ENCODE measurements at regions not wholly inside any gene's neighbourhood (a gene's known extent, or its start where the extent isn't known, plus 50 kb on each side); places are given as distances from the start of the nearest gene placed in this dataset.

DNA sequence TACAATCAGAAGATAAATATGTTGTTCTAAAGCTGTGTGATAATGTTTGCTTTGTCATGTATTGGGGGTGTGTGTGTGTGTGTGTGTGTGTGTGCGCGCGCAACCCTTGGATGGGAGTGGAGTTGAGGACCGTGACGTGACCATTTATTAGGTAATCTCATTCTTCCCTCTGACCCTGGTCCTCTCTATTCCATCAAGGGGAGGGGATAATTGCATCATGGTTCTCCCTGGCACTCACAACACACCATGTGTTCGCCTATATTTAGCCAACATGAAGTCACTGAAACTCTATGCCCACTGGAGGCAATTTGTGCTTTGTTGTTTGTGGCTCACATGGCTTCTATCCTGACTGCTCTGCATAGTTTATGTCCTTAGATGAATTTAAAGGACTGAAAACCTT is 79.8 kb upstream of the LRPPRC start:
- Histone ChIP-seq H3K4me3 (ENCODE audit: low read length) (no peak overlapping the region), H3K27me3 (ENCODE audit: control insufficient read depth, insufficient read depth, low read length) (no peaks in the 10 kb centered on the region), H3K36me3 (ENCODE audit: control insufficient read depth, insufficient read depth, low read length) (no peaks in the 10 kb centered on the region), H3K27ac (ENCODE audit: low read length) (no peak overlapping the region), H3K9me3 (ENCODE audit: control insufficient read depth, insufficient read depth, low read length) (no peaks in the 10 kb centered on the region), H3K4me1 (ENCODE audit: control insufficient read depth, insufficient read depth, low read length) (no peaks in the 10 kb centered on the region)
- Mint-ChIP-seq H3K9me3 (no peaks in the 10 kb centered on the region), H3K4me1 (no peaks in the 10 kb centered on the region), H3K4me3 (no peak overlapping the region), H3K27me3 (ENCODE audit: low read depth in 2 of 2) (no peaks in the 10 kb centered on the region), H3K36me3 (no peaks in the 10 kb centered on the region), H3K27ac (no peak overlapping the region)
- ATAC-seq: no peak
- intact Hi-C loops (cut with micrococcal nuclease): no loop called here
- TF ChIP-seq, protein P1, sequence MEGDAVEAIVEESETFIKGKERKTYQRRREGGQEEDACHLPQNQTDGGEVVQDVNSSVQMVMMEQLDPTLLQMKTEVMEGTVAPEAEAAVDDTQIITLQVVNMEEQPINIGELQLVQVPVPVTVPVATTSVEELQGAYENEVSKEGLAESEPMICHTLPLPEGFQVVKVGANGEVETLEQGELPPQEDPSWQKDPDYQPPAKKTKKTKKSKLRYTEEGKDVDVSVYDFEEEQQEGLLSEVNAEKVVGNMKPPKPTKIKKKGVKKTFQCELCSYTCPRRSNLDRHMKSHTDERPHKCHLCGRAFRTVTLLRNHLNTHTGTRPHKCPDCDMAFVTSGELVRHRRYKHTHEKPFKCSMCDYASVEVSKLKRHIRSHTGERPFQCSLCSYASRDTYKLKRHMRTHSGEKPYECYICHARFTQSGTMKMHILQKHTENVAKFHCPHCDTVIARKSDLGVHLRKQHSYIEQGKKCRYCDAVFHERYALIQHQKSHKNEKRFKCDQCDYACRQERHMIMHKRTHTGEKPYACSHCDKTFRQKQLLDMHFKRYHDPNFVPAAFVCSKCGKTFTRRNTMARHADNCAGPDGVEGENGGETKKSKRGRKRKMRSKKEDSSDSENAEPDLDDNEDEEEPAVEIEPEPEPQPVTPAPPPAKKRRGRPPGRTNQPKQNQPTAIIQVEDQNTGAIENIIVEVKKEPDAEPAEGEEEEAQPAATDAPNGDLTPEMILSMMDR (IDR thresholded peaks at IDR 0.05): no peak
- DNase-seq: no peak
- 100% methylated on average over 1 of the region's 6 CpGs for WGBS (ENCODE audit: insufficient coverage)

DNA sequence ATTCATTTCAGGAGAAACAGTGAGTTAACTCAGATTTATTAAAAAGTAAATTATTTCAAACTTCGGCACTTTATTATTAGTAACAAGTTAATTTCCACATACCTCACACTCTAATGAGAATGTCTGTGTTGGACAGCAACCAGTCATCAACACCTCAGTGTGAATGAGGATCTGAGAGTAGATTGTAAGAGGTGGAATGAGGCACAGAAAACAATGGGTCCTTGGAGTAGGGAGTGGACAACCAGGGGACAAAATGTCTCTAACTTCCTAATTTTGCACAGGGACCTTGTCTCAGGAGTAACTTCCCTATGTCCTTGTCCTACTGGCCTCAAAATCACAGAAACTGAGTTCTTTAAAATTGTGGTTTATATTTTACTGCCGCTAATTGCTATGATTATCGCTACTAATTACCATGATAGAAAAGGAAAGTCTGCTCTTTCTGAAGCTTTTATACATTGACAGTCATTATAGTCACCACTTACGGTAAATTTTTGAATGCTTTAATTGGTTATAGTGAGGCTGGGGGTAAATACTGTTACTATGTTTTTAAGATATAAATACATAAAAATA is 82.2 kb upstream of the LRPPRC start:
- Mint-ChIP-seq H3K36me3 (no peaks in the 10 kb centered on the region), H3K27me3 (ENCODE audit: low read depth in 2 of 2) (no peaks in the 10 kb centered on the region), H3K4me3 (no peak overlapping the region), H3K9me3 (no peaks in the 10 kb centered on the region), H3K4me1 (peaks cover 4 to 9% of the 10 kb centered on the region in 2 donors), H3K27ac (no peak overlapping the region)
- H3K4me1 ChIP-seq (ENCODE audit: control insufficient read depth, insufficient read depth, low read length): no peaks in the 10 kb centered on the region
- no peak for ATAC-seq
- WGBS (ENCODE audit: insufficient coverage): no CpG with 5 or more reads among the region's 4 CpGs
- H3K36me3 ChIP-seq (ENCODE audit: control insufficient read depth, insufficient read depth, low read length): no peaks in the 10 kb centered on the region
- no peaks in the 10 kb centered on the region for H3K9me3 ChIP-seq (ENCODE audit: control insufficient read depth, insufficient read depth, low read length)
- intact Hi-C loops (cut with micrococcal nuclease): no loop called here
- no peak overlapping the region for H3K27ac ChIP-seq (ENCODE audit: low read length)
- TF ChIP-seq, protein P1 (IDR thresholded peaks at IDR 0.05): no peak
- H3K4me3 ChIP-seq (ENCODE audit: low read length): no peak overlapping the region
- no peak for DNase-seq
- H3K27me3 ChIP-seq (ENCODE audit: control insufficient read depth, insufficient read depth, low read length): no peaks in the 10 kb centered on the region

DNA sequence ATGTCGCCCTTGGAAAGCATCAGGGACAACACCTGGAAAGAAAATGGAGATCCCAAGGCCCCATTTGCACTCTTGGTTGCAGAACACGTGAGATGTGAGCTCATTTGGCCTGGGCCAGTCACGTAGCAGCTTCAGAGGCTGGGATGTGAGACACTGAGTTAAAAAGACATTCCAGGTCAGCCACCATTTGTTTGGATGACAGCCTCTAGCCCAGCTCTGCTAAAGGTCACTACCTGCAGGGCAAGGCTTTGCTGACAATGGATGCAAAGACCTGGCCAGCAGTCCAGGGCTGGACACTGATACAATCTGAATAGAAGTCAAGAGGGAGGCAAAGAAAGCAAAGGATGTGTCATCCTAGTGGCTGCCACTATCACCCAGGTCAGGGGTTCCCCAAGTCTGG is 83.9 kb upstream of the LRPPRC start:
- no peaks in the 10 kb centered on the region for H3K27me3 ChIP-seq (ENCODE audit: control insufficient read depth, insufficient read depth, low read length)
- DNase-seq (no peak), ATAC-seq (no peak)
- H3K36me3 ChIP-seq (ENCODE audit: control insufficient read depth, insufficient read depth, low read length): no peaks in the 10 kb centered on the region
- H3K4me3 ChIP-seq (ENCODE audit: low read length): no peak overlapping the region
- TF ChIP-seq, protein P1 (IDR thresholded peaks at IDR 0.05): no peak
- Mint-ChIP-seq H3K4me3 (no peak overlapping the region), H3K27ac (no peak overlapping the region), H3K9me3 (no peaks in the 10 kb centered on the region), H3K27me3 (ENCODE audit: low read depth in 2 of 2) (no peaks in the 10 kb centered on the region), H3K36me3 (no peaks in the 10 kb centered on the region), H3K4me1 (peaks cover 4 to 9% of the 10 kb centered on the region in 2 donors)
- intact Hi-C loops (cut with micrococcal nuclease): no loop called here
- no peak overlapping the region for H3K27ac ChIP-seq (ENCODE audit: low read length)
- no peaks in the 10 kb centered on the region for H3K9me3 ChIP-seq (ENCODE audit: control insufficient read depth, insufficient read depth, low read length)
- H3K4me1 ChIP-seq (ENCODE audit: control insufficient read depth, insufficient read depth, low read length): no peaks in the 10 kb centered on the region
- 87% methylated on average over 3 of the region's 3 CpGs for WGBS (ENCODE audit: insufficient coverage)

DNA sequence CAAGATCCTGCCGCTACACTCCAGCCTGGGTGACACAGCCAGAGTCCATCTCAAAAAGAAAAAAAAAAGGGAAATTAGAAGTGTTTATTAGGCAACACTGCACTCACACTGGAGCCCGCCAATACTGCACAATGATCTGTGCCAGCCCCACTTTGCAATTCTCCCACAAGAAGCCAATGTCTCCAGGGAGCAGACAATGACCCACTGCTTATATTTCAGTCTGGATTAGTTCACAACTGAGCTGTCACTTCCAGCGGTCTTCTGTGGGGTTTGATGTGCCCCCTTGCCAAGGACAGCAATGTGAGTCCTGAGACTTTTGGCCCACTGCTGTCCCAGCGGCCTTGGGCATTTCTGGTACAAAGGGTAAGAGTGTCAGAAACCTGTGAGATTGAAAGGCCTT is 85.6 kb upstream of the PPM1B start:
- WGBS (ENCODE audit: insufficient coverage): 89% methylated on average over 4 of the region's 4 CpGs
- Mint-ChIP-seq H3K27me3 (ENCODE audit: low read depth in 2 of 2) (no peaks in the 10 kb centered on the region), H3K36me3 (no peaks in the 10 kb centered on the region)

More for the DNA sequence above, 85.6 kb upstream of the PPM1B start:
- no peaks in the 10 kb centered on the region for H3K27me3 ChIP-seq (ENCODE audit: control insufficient read depth, insufficient read depth, low read length)
- no peak overlapping the region for H3K4me3 ChIP-seq (ENCODE audit: low read length)
- TF ChIP-seq, protein P1 (IDR thresholded peaks at IDR 0.05): no peak
- ATAC-seq (no peak), DNase-seq (no peak)
- no peaks in the 10 kb centered on the region for H3K9me3 ChIP-seq (ENCODE audit: control insufficient read depth, insufficient read depth, low read length)
- Mint-ChIP-seq H3K27ac (no peak overlapping the region), H3K9me3 (no peaks in the 10 kb centered on the region), H3K4me3 (no peak overlapping the region), H3K4me1 (peaks cover 12 to 18% of the 10 kb centered on the region in 2 donors)
- no peak overlapping the region for H3K27ac ChIP-seq (ENCODE audit: low read length)
- H3K36me3 ChIP-seq (ENCODE audit: control insufficient read depth, insufficient read depth, low read length): no peaks in the 10 kb centered on the region
- peaks cover 11% of the 10 kb centered on the region for H3K4me1 ChIP-seq (ENCODE audit: control insufficient read depth, insufficient read depth, low read length)
- intact Hi-C loops (cut with micrococcal nuclease): no loop called here
